ENCODE measurements at regions not wholly inside any gene's neighbourhood (a gene's known extent, or its start where the extent isn't known, plus 50 kb on each side); places are given as distances from the start of the nearest gene placed in this dataset.

DNA sequence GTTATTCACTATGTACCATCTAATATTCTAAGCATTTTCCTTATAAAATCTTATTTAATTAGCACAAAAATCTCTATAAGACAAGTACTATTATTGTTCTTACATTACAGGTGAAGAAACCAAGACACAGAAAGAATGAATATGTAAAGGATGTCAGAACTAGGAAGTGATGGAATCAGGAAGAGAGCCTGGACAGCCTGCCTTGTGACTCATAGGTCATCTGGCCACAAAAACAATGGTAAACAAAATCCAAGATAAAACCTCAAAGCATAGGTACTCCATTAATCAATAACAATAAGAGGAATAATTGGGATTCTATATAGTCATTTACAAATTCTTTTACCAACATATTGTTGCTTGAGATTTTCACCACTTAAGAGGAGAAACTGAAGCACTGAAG, 505.4 kb upstream of the PIK3C3 start:
- no peak for DNase-seq

DNA sequence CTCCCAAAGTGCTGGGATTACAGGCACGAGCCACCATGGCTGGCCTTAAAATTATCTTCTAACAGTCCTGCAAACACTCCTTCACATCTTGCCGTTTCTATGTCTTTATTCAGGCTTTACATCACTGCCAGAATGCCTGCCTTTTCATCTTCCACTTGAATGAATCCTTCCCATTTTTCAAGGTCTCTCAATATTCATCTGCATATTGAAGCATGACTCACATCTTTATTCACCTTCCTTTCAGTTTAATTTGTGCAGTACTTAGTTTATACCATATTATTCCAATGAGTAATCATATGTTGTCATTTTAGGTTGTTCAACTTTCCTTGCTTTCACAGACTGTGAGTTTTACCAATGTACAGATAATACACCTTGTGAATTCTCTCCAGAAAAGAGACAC, 510.1 kb upstream of the PIK3C3 start:
- DNase-seq = no peak

DNA sequence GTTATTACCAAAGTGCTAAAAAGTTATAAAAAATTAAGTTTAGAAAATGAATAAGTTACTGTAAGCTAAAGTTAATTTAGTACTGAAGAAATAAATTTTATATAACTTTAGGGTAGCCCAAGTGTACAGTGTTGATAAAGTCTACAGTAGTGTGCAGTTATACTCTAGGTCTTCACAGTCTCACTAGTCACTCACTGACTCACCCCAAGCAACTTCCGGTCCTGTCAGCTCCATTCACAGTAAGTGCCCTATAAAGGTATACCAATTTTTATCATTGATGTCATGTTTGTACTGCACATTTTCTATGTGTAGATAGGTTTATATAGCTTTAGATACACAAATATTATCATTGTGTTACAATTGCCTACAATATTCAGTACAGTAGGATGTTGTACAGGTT, 518.3 kb upstream of the PIK3C3 start:
- DNase-seq = no peak

GRCh38 chr18:41418598-41418997, 536.4 kb upstream of the PIK3C3 start:
- no peak for DNase-seq

GRCh38 chr18:41416044-41416443, 539.0 kb upstream of the PIK3C3 start:
- no peak for DNase-seq

GRCh38 chr18:41410006-41410405, 545.0 kb upstream of the PIK3C3 start:
- no peak for DNase-seq

DNA sequence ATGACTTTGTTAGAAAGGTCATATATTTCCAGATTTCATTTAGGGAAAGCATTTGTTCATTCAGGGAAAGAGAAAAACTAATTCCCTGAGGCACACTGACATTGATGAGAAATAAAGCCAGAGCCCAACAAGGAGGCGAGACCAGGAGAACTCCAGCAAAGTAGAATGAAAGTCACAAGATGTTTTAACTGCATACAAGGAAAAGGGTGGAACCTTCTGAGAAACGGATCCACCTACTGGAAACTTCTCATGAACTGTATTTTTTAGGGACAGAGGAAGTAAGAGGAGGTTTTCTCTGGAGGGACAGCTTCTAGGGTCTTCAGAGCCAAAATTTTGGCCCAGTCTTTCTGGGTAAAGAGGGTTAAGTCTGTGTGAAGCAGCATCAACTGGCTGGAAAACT, 548.2 kb upstream of the PIK3C3 start:
- no peak for DNase-seq

- DNase-seq = no peak
Observed at GRCh38 chr18:41396861-41397260, 558.2 kb upstream of the PIK3C3 start.

GRCh38 chr18:41396211-41396610, 558.8 kb upstream of the PIK3C3 start:
- no peak for DNase-seq

GRCh38 chr18:41395695-41396094, 559.3 kb upstream of the PIK3C3 start:
- no peak for DNase-seq

GRCh38 chr18:41391616-41392595, 563.1 kb upstream of the PIK3C3 start:
- peak; percentile 3 for DNase-seq

DNA sequence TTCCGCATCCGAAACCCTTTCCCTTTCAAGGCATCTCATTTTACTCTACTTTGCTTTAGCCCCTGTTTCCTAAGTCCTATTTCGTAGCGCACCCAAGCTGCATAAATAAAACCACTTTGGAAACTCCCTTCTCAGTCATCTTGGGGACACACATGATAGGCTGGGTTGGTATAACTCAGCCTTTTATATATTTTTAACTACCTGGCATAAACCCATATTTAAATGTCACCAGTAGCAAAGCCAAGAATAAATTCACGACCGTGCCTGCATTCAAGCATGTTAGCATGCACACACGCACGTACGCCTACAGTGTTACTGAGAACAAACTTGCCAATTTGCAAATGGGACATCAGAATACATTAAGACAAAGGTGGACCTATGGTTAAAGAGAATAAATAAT, 564.7 kb upstream of the PIK3C3 start:
- DNase-seq = no peak

- no peak for DNase-seq
Observed at GRCh38 chr18:41378598-41378997, 576.4 kb upstream of the PIK3C3 start.

- DNase-seq = no peak
Observed at GRCh38 chr18:41373612-41374011, 581.4 kb upstream of the PIK3C3 start.

GRCh38 chr18:41372046-41372665, 582.9 kb upstream of the PIK3C3 start:
- DNase-seq = no peak

- no peak for DNase-seq
Observed at GRCh38 chr18:41371156-41372045, 583.6 kb upstream of the PIK3C3 start.

DNA sequence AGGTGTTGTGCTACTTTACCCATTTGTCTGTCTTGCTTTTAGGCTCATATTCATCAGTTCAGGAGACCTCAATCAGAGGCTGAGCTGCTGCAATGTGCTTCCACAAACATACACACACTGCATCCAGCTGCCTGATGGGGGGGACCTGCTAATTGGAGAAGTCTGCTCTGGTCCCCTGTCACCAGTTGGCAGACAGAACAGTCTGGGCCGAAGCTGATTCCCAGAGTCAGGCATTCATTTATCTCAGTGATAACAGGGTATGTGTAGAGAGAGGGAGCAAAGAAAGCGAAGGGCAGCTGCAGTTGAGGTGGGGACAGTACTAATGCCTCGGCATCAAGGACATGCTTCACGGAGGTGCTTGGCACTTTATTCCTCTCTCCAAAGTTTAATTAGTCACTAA, 584.3 kb upstream of the PIK3C3 start:
- DNase-seq = no peak

- DNase-seq = no peak
Observed at GRCh38 chr18:41357708-41358107, 597.3 kb upstream of the PIK3C3 start.

- DNase-seq = no peak
Observed at GRCh38 chr18:41353777-41354528, 601.1 kb upstream of the PIK3C3 start.

- no peak for DNase-seq
Observed at GRCh38 chr18:41351430-41351829, 603.6 kb upstream of the PIK3C3 start.

DNA sequence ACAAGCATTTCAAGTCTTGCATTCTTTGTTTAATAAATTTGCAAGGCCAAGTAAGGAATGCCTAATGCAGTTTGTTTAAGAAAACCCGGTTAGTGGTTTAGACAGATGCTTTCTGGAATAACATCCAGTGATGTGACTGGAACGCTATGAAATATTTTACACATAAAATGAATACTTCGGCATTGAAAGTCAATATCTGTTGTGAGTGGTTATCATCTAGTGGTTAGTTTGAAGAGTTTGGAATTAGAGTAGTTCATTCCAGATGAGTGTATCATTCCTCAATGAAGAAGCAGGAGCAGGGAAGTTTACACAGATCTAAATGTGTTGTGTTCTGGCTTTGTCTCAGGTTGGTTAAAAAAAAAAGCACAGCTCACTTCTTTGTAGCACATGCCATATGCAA, 608.0 kb upstream of the PIK3C3 start:
- no peak for DNase-seq

DNA sequence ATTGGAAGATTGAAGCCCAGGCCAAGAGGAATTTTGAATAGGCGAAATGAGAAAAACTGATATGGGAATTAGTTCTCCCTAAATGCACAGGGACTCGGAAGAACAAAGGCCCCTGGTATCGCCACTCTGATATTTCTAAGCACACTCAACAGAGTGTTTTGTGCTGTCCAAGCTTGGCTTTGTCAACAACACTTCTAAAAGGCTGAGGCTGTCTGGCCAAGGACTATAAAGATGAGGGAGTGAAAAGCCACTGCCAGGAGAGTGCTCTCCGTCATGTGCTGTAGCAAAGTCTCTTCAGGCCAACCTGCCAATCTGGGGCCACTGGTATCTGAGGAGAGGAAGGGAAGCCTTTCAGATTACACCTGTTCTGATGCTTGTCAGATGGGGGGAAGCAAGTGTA, 611.2 kb upstream of the PIK3C3 start:
- no peak for DNase-seq

DNA sequence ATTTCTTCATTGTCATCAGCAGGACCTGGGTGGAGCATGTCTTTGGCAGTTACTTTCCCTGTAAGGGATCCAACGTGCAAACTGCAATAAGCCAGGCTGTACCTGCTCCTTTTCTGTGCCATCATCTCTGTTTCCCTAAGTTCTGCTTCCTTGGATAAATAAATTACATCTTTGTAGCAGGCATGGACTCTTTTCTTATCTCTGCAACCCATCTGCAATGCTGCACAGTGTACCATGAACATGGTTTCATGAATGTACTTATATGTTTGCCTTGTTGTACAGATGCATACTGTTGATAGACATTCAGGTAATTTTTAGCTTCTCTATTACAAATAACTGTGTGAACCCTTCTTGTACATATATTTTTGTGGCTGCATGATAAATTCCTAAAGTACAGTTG, 616.7 kb upstream of the PIK3C3 start:
- no peak for DNase-seq
